GM19397 (cell line): ENCODE measurements at regions not wholly inside any gene's neighbourhood (a gene's known extent, or its start where the extent isn't known, plus 50 kb on each side); places are given as distances from the start of the nearest gene placed in this dataset.

ENCODE experiments used
- ATAC-seq: cut with Tn5 transposase; IDR thresholded peaks from one replicate; pipeline ENCODE4 v1.9.1; 2021; ENCODE audit warnings: mild to moderate bottlenecking, moderate library complexity; ENCODE audit not compliant: unreplicated experiment

GRCh38 chr5:124922255-124922975, 176.0 kb upstream of the ZNF608 start:
- ATAC-seq = no peak

- no peak for ATAC-seq
These were observed 176.7 kb upstream of the ZNF608 start for GRCh38 chr5:124923131-124923530.

- no peak for ATAC-seq
These were observed 178.3 kb upstream of the ZNF608 start for GRCh38 chr5:124924729-124925128.

- no peak for ATAC-seq
These were observed 181.3 kb upstream of the ZNF608 start for GRCh38 chr5:124927735-124928134.

GRCh38 chr5:124929000-124929399, 182.6 kb upstream of the ZNF608 start:
- no peak for ATAC-seq

- ATAC-seq = no peak
These were observed 186.6 kb upstream of the ZNF608 start for GRCh38 chr5:124932791-124933600.

- peak; percentile 81 for ATAC-seq
These were observed 188.6 kb upstream of the ZNF608 start for GRCh38 chr5:124935065-124935464.

- peak; percentile 46 for ATAC-seq
These were observed 190.1 kb upstream of the ZNF608 start for GRCh38 chr5:124936626-124936933.

- ATAC-seq = no peak
These were observed 194.9 kb upstream of the ZNF608 start for GRCh38 chr5:124941051-124942049.

GRCh38 chr5:124948062-124948753, 201.8 kb upstream of the ZNF608 start:
- no peak for ATAC-seq

GRCh38 chr5:124948754-124949275, 202.4 kb upstream of the ZNF608 start:
- ATAC-seq = no peak

- ATAC-seq = no peak
These were observed 203.4 kb upstream of the ZNF608 start for GRCh38 chr5:124949862-124950261.

GRCh38 chr5:124951105-124951504, 204.7 kb upstream of the ZNF608 start:
- ATAC-seq = no peak

- ATAC-seq = peak; percentile 61
These were observed 205.2 kb upstream of the ZNF608 start for GRCh38 chr5:124951661-124952060.

- peak; percentile 94 for ATAC-seq
These were observed 205.6 kb upstream of the ZNF608 start for GRCh38 chr5:124952079-124952478.

GRCh38 chr5:124952566-124952965, 206.1 kb upstream of the ZNF608 start:
- ATAC-seq = peak; percentile 33

GRCh38 chr5:124954784-124955183, 208.3 kb upstream of the ZNF608 start:
- no peak for ATAC-seq

- ATAC-seq = no peak
These were observed 210.1 kb upstream of the ZNF608 start for GRCh38 chr5:124956471-124957029.

GRCh38 chr5:124957063-124957462, 210.6 kb upstream of the ZNF608 start:
- no peak for ATAC-seq

- no peak for ATAC-seq
These were observed 213.8 kb upstream of the ZNF608 start for GRCh38 chr5:124960266-124960665.
